Gastrocnemius medialis (tissue), 4 donors: ENCODE measurements at regions not wholly inside any gene's neighbourhood (a gene's known extent, or its start where the extent isn't known, plus 50 kb on each side); places are given as distances from the start of the nearest gene placed in this dataset.

Experiments used
- POLR2A ChIP-seq, 2 donors: fragments of 450-650 bp; IDR thresholded peaks; one replicate each; pipeline ENCODE4 v1.6.1; 2017; ENCODE audit warnings: antibody characterized with exemption in 2 of 2, mild to moderate bottlenecking in 2 of 2, moderate library complexity in 2 of 2
- TF ChIP-seq, protein P1 (sequence below), 5 experiments: fragments of 450-650 bp in 3 of 5; fragments of 200-600 bp in 2 of 5; sonication (generic) in 2 of 5; IDR thresholded peaks in 4 of 5; conservative IDR thresholded peaks in 1 of 5; 1 replicate in 4 of 5; 2 replicates in 1 of 5; pipeline ENCODE4 v1.5.1; 2016 to 2019; ENCODE audit warnings: antibody characterized with exemption in 5 of 5, mild to moderate bottlenecking in 3 of 5, moderate library complexity in 3 of 5

DNA sequence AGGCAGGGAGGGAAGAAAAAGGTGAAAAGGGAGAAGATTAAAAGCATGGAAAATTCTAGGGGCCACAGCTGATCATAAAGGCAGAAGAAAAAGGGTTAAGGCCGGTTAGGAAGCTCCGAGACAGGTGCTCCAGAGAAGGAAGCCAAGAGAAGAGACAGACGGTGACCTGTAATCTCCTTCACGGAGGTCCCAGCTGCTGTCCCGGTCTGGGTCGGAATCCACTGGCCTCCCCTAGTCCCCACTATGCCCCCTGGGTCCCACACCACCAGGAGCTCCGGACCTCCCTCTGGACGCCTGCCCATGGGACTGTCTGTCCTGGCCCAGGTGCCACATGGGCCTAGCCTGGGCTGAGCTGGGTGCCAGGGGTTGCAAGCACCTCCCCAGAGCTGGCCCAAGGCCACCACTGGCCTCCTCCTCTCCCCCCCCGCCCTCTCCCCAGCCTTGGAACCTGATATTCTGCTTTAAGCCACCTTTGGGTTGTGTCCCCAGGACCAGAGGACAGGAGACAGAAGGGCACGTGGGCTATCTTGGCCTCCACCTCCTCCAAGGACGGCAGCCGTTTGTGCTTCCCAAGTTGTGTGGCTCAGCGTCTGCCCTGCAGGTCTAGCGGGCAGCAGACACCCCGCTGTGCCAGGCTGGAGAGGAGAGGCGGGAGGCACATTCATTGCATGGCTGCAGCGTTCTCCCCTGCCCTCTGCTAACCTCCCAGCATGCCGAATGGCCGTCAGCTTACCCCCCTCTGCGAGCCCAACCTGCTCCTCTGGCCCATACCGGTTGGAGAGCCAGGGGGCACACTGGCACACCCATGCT lies 102.4 kb downstream of the ENGASE start:
- TF ChIP-seq, protein P1, sequence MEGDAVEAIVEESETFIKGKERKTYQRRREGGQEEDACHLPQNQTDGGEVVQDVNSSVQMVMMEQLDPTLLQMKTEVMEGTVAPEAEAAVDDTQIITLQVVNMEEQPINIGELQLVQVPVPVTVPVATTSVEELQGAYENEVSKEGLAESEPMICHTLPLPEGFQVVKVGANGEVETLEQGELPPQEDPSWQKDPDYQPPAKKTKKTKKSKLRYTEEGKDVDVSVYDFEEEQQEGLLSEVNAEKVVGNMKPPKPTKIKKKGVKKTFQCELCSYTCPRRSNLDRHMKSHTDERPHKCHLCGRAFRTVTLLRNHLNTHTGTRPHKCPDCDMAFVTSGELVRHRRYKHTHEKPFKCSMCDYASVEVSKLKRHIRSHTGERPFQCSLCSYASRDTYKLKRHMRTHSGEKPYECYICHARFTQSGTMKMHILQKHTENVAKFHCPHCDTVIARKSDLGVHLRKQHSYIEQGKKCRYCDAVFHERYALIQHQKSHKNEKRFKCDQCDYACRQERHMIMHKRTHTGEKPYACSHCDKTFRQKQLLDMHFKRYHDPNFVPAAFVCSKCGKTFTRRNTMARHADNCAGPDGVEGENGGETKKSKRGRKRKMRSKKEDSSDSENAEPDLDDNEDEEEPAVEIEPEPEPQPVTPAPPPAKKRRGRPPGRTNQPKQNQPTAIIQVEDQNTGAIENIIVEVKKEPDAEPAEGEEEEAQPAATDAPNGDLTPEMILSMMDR (IDR thresholded peaks at IDR 0.05 in 4 of 5, conservative IDR thresholded peaks at IDR 0.05 in 1 of 5): no peak
- TF ChIP-seq POLR2A (IDR thresholded peaks at IDR 0.05): no peak
